Activated CD4-positive, CD25-positive, alpha-beta regulatory T cell treated with anti-CD3 and anti-CD28 coated beads, Interleukin-2, amount 50 U/mL, for 24 hours (primary cell): ENCODE measurements at regions not wholly inside any gene's neighbourhood (a gene's known extent, or its start where the extent isn't known, plus 50 kb on each side); places are given as distances from the start of the nearest gene placed in this dataset.
"Not testable (repeated sequence)": the region's sequence is repeated elsewhere in the genome, so short reads cannot be mapped to it uniquely, and the experiment has no call there.

Source experiments
- ATAC-seq, 2 donors: fragments of 150-1000 bp; cut with Tn5 transposase; one replicate each; pipeline ENCODE4 v1.10.0; 2021; ENCODE audit warnings: mild to moderate bottlenecking in 1 of 2, moderate library complexity in 1 of 2

- no peak for ATAC-seq
Observed at GRCh38 chr3:22401499-22401898, 650.5 kb upstream of the ZNF385D start.

- ATAC-seq, result no peak
Observed at GRCh38 chr3:22414239-22414638, 663.2 kb upstream of the ZNF385D start.

DNA sequence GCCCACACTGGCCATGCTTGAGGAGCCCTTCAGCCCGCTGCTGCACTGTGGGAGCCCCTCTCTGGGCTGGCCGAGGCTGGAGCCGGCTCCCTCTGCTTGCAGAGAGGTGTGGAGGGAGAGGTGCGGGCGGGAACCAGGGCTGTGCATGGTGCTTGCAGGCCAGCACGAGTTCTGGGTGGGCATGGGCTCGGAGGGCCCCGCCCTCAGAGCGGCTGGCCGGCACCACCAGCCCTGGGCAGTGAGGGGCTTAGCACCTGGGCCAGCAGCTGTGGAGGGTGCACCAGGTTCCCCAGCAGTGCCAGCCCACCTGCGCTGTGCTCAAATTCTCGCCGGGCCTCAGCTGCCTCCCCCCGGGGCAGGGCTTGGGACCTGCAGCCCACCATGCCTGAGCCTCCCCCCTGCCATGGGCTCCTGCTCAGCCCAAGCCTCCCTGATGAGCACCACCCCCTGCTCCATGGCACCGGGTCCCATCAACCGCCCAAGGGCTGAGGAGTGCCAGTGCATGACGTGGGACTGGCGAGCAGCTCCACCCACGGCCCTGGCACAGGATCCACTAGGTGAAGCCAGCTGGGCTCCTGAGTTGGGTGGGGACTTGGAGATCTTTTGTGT lies 665.9 kb upstream of the ZNF385D start:
- not testable (repeated sequence) for ATAC-seq

GRCh38 chr3:22419261-22419660 lies 668.3 kb upstream of the ZNF385D start:
- no peak for ATAC-seq

GRCh38 chr3:22421589-22421988 lies 670.6 kb upstream of the ZNF385D start:
- ATAC-seq, result no peak

GRCh38 chr3:22431334-22431733 lies 680.3 kb upstream of the ZNF385D start:
- no peak for ATAC-seq

DNA sequence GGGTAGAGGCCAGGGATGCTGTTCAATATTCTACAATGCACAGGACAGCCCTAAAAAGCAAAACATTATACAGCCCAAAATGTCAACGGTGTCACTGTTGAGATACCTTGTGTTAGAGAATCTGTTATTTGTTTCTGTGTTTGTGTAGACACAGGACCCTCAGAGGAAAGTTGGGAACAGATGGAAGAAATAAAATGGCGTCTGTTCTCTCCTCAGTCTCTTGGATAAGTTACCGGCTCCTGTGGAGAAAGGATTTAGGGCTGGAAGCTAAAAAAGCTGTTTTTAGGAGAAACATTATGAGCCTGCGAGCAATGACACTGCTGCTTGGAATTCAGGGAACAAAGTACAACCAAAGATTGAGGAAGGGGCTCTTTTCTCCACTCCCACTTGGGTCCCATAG lies 688.6 kb upstream of the ZNF385D start:
- no peak for ATAC-seq

DNA sequence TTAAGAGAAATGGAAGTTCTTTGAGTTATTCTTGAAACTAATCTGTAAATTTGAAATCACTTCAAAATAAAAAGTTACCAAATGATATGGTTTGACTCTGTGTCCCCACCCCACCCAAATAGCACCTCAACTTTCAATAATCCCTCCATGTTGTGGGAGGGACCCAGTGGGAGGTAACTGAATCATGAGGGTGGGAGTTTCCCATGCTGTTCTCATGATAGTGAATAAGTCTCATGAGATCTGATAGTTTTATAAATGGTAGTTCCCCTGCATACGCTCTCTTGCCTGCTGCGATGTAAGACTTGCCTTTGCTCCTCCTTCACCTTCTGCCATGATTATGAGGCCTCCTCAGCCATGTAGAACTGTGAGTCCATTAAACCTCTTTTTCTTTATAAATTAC lies 690.7 kb upstream of the ZNF385D start:
- ATAC-seq, result no peak

- no peak for ATAC-seq
Observed at GRCh38 chr3:22443571-22444233, 692.7 kb upstream of the ZNF385D start.

- ATAC-seq, result not testable (repeated sequence)
Observed at GRCh38 chr3:22445336-22445735, 694.3 kb upstream of the ZNF385D start.

GRCh38 chr3:22450786-22451400 lies 699.9 kb upstream of the ZNF385D start:
- no peak for ATAC-seq

DNA sequence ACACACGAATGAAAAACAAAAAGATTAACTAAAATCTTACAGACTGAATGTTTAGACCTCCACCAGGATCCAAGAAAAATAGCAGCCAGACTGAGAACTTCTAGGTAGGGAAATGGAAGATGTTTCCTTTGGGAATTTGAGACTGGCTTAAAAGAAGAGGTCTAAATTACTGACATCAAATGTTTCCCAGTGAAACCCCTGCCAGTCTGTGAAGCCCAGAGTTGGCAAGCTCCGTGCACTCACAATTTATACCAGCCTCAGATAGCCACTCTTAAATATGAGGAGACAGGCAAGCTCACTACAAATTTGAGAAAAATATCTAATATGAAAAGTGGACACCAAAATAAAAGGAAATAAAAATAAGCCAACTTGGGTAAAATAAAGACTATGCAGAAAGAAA lies 700.5 kb upstream of the ZNF385D start:
- no peak for ATAC-seq

DNA sequence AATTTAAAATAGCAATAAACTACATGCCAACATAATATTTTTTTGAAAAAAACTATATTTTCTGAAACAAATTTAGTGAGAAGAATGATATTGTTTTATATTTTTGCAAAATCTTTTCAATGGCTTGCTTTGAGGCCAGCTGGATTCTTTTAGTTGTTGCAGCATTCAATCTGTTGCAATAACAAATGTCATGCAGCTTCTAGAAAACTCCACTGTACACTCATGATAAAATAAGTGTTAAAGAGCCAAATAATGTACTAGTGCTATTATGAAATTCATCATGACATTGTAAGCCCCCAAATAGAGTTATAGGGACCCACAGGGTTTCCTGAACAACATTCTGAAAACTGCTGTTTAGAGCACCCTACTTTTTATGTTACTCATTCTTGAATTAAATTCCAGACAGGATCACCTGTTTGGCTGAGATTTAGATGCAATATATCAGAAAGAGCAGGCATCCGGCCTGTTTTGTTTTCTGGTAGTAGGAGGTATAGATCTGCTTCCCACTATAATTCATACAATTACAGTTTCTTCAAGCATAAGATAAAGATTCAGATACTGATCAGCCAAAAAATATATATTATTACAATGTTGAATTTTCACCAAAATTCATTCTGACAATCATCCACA lies 703.0 kb upstream of the ZNF385D start:
- no peak for ATAC-seq

DNA sequence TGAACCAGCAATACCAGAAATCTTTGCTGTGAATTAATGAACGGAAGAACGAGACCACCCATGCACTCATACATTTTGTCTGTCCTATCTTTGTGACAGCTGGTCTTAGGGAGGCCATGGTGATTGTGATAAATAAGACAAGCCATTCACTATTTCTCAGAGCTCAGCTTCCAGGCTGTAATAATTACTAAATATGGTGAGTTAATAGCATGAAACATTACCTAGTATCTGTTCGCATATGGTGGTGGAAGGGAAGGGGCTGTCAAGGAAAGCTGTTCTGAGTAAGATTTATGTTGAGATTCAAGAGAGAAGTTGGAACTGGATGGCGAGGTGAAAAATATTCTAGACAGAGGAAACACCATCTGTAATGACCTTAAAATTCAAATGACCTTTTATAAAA lies 719.0 kb upstream of the ZNF385D start:
- ATAC-seq, result no peak

- ATAC-seq, result no peak
Observed at GRCh38 chr3:22471557-22471956, 720.5 kb upstream of the ZNF385D start.

- no peak for ATAC-seq
Observed at GRCh38 chr3:22474706-22475445, 723.9 kb upstream of the ZNF385D start.

- ATAC-seq, result no peak
Observed at GRCh38 chr3:22475665-22476240, 724.7 kb upstream of the ZNF385D start.

GRCh38 chr3:22476976-22477375 lies 726.0 kb upstream of the ZNF385D start:
- ATAC-seq, result no peak

DNA sequence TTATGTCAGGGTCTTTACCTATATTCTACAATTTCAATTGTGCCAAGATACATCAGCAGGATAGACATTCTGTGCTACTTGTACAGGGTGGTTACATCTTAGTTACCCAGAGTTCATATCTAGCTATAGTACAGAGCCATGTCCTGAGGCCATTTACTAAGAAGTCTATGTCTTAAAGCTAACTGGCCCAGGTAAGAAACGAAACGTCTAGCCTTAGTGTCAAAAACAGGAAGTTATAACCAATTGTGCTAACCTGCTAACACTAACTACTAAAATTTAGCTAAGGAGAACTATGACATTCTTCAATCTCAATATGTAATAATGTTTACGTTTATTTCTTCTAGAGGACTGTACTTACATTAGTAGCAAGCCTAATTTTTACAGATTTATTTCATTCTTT lies 717.2 kb upstream of the UBE2E2 start:
- no peak for ATAC-seq

DNA sequence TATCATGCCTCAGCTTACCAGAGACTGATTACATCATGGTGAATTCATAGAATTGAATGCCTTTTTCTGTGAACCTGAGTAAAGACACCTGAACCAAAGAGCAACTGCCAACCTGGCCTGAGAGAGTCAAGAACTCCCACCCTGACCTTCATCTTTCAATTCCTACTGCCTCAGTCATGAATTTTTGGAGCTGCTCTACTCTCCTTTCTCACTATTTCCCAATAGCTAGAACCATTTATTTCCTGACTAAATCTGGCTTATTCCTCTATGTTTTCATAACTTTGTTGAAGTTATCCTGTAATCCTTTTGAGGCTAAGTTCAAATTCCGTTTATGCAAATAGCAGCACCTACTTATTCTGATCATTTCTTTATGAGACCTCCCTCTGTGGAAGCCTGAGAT lies 712.4 kb upstream of the UBE2E2 start:
- ATAC-seq, result no peak

GRCh38 chr3:22491344-22491743 lies 711.8 kb upstream of the UBE2E2 start:
- no peak for ATAC-seq

DNA sequence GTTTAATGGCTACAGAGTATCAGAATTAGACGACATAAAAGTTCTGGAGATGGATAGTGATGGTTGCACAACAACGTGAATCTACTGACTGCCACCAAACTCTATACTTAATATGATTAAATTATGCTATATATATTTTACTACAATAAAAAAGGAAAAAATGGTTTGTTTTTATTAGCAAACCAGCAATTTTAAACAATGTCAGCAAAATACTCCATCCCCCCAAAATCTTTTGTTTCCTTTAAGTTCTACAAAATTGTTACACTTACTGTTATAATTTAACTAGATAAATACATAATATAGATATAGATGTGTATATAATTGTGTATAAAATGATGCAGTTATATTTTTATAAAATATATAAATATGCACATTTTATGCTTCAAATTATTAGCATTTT lies 710.8 kb upstream of the UBE2E2 start:
- ATAC-seq, result no peak

DNA sequence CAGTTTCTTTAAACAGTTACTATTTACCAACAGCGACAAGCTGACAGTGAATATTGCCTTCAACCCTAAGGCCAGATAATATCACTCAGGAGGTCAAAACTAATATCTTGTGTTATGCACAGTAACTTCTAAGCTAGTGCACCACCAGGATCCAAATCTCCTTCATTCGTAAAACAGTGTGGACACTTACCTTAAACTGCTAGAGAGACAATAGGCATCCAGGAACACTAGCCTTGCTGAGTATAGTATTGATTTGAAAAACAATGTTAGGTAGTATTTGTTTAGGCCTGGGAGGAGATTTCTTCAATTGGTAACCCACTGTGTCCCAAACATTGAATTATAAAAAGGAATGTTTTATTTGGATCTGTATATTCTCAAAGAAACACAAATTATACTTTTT lies 707.9 kb upstream of the UBE2E2 start:
- no peak for ATAC-seq
